ENCODE measurements at regions not wholly inside any gene's neighbourhood (a gene's known extent, or its start where the extent isn't known, plus 50 kb on each side); places are given as distances from the start of the nearest gene placed in this dataset.

GRCh38 chr7:110050785-110051184 is 1040.1 kb upstream of the LRRN3 start:
- TF ChIP-seq RAD21 (IDR thresholded peaks at IDR 0.05): no peak
- TF ChIP-seq CTCF (IDR thresholded peaks at IDR 0.05; ENCODE audit: low read depth, low read length, missing input control): no peak
- no peak for TF ChIP-seq MAX (IDR thresholded peaks at IDR 0.05)
- no peak for TF ChIP-seq ZBTB33 (IDR thresholded peaks at IDR 0.05)
- no peak for TF ChIP-seq REST (IDR thresholded peaks at IDR 0.05)
- TF ChIP-seq YY1 (IDR thresholded peaks at IDR 0.05): no peak

All from liver (tissue), 3 donors.